ENCODE measurements at regions not wholly inside any gene's neighbourhood (a gene's known extent, or its start where the extent isn't known, plus 50 kb on each side); places are given as distances from the start of the nearest gene placed in this dataset.

DNA sequence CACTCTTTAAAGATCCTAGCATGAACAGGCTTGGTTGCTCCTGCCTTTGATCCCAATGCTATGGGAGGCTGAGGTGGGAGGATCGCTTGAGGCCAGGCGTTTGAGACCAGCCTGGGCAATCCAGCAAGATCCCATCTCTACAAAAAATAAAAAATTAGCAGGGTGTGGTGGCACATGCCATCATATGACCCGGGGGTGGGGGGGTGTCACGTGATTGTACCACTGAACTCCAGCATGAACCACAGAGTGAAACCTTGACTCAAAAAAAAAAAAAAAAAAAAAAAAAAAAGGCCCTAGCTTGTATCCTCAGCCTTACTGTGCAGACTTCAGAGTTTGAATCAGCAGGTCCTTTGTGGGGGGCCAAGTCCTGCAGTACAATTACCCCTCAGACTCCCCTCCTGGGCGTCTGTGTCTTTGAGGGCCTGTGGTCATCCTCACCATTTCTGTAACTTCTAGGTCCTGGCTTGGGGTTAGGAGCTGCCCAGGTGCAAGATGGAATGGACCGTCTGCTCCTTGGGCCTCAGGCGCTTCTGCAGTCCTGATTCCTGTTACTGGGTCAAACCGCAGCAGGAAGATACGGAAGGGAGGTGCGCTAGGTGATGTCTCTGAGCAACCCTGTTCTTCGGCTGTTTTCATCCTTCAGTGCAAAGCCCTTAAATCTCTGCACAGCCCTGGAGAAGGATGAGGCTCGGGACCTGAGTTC is 208.1 kb downstream of the CTTN start:
- peaks cover 7% of the 10 kb centered on the region for H3K4me1 ChIP-seq (ENCODE audit: control insufficient read depth, insufficient read depth, low read length)

DNA sequence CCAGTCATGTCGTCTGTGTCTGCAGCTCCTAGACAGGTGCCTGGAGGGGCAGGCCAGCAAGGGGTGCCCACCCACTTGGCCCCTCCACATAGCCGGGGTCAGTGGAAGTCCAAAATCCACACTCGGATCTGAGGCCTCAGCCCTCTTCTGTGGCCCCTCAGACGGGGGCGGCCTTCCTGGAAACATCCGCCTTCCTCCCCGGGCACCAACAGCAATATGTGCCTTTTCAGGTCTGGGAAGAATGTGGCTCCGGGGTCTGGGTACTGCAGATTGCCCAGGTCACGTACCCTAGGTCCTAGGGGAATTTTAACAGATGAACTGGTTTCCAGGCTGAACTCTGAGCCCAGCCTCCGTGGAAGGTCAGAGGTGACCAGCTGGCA is 208.6 kb downstream of the CTTN start:
- H3K27ac ChIP-seq (ENCODE audit: low read length) = no peak overlapping the region
- no peaks in the 10 kb centered on the region for H3K9me3 ChIP-seq (ENCODE audit: control insufficient read depth in 2 of 2, low read length in 2 of 2)
- H3K4me3 ChIP-seq (ENCODE audit: low read length in 2 of 2) = no peak overlapping the region
- H3K36me3 ChIP-seq (ENCODE audit: control insufficient read depth in 2 of 2, insufficient read depth in 2 of 2, low read length in 2 of 2) = no peaks in the 10 kb centered on the region
- peaks cover 0 to 2% of the 10 kb centered on the region in 2 donors for H3K27me3 ChIP-seq (ENCODE audit: control insufficient read depth in 1 of 2, insufficient read depth in 2 of 2, low read length in 2 of 2)
- H3K4me1 ChIP-seq (ENCODE audit: control insufficient read depth, insufficient read depth, low read length) = peaks cover 7% of the 10 kb centered on the region
- no peak overlapping the region for H3K9ac ChIP-seq (ENCODE audit: low read length in 2 of 2)

More for the DNA sequence above, 208.1 kb downstream of the CTTN start:
- Histone ChIP-seq H3K36me3 (ENCODE audit: control insufficient read depth in 2 of 2, insufficient read depth in 2 of 2, low read length in 2 of 2) (no peaks in the 10 kb centered on the region), H3K27me3 (ENCODE audit: control insufficient read depth in 1 of 2, insufficient read depth in 2 of 2, low read length in 2 of 2) (peaks cover 0 to 2% of the 10 kb centered on the region in 2 donors), H3K9ac (ENCODE audit: low read length in 2 of 2) (no peak overlapping the region), H3K9me3 (ENCODE audit: control insufficient read depth in 2 of 2, low read length in 2 of 2) (no peaks in the 10 kb centered on the region), H3K4me3 (ENCODE audit: low read length in 2 of 2) (no peak overlapping the region), H3K27ac (ENCODE audit: low read length) (no peak overlapping the region)

- no peak overlapping the region for H3K4me3 ChIP-seq (ENCODE audit: low read length in 2 of 2)
- peaks cover 0 to 2% of the 10 kb centered on the region in 2 donors for H3K27me3 ChIP-seq (ENCODE audit: control insufficient read depth in 1 of 2, insufficient read depth in 2 of 2, low read length in 2 of 2)
- no peak overlapping the region for H3K27ac ChIP-seq (ENCODE audit: low read length)
- H3K36me3 ChIP-seq (ENCODE audit: control insufficient read depth in 2 of 2, insufficient read depth in 2 of 2, low read length in 2 of 2) = no peaks in the 10 kb centered on the region
- no peak overlapping the region for H3K9ac ChIP-seq (ENCODE audit: low read length in 2 of 2)
- peaks cover 7% of the 10 kb centered on the region for H3K4me1 ChIP-seq (ENCODE audit: control insufficient read depth, insufficient read depth, low read length)
- H3K9me3 ChIP-seq (ENCODE audit: control insufficient read depth in 2 of 2, low read length in 2 of 2) = no peaks in the 10 kb centered on the region
Observed at GRCh38 chr11:70607561-70607960, 209.2 kb downstream of the CTTN start.

DNA sequence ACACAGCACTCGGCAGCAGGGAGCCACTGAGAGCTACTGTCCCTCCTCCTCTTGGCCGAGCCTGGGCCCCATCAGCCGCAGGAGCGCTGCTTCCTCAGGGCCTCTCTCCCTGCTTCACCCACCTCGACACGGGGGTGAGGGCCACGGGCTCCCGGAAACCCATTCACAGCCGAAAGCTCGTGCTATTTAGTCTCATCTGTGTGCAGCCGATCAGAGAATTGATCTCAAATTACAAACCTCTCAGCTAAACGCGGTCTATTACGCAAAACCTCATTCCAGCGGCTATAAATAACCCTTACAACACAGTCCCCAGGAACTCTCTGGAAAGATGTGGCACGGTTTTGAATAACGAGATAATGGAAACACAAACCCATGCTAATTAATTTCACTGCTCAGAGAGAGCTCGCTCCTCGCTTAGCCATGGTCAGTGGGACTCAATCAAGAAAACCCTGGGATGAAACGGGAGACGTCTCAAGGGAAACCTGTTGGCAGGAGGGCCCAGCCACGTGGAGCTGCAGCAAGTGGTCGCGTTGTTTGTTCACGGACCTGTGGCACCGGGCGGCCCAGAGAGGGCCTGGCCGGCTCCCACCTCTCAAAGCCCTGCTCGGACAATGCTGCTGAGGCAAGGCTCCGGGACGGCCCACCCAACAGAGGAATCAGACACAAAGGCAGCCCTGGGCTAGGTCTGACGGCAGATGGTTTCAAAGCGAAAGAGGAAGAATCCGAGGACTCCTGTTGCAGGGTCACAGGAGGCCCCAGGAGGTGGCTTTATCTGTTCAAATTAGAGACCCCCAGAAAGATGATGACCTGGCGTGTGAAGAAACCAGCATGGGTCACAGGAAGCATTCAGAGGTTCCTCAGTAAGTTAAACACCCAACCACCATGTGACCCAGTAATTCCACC is 210.5 kb downstream of the CTTN start:
- Histone ChIP-seq H3K27ac (ENCODE audit: low read length) (no peak overlapping the region), H3K4me3 (ENCODE audit: low read length in 2 of 2) (no peak overlapping the region), H3K36me3 (ENCODE audit: control insufficient read depth in 2 of 2, insufficient read depth in 2 of 2, low read length in 2 of 2) (no peaks in the 10 kb centered on the region), H3K9ac (ENCODE audit: low read length in 2 of 2) (no peak overlapping the region), H3K27me3 (ENCODE audit: control insufficient read depth in 1 of 2, insufficient read depth in 2 of 2, low read length in 2 of 2) (peaks cover 0 to 2% of the 10 kb centered on the region in 2 donors), H3K4me1 (ENCODE audit: control insufficient read depth, insufficient read depth, low read length) (peaks cover 7% of the 10 kb centered on the region), H3K9me3 (ENCODE audit: control insufficient read depth in 2 of 2, low read length in 2 of 2) (no peaks in the 10 kb centered on the region)

GRCh38 chr11:70610566-70611565 is 212.5 kb downstream of the CTTN start:
- peaks cover 0 to 13% of the 10 kb centered on the region in 2 donors for H3K9me3 ChIP-seq (ENCODE audit: control insufficient read depth in 2 of 2, low read length in 2 of 2)
- H3K9ac ChIP-seq (ENCODE audit: low read length in 2 of 2) = no peak overlapping the region
- peaks cover 7% of the 10 kb centered on the region for H3K4me1 ChIP-seq (ENCODE audit: control insufficient read depth, insufficient read depth, low read length)
- H3K27me3 ChIP-seq (ENCODE audit: control insufficient read depth in 1 of 2, insufficient read depth in 2 of 2, low read length in 2 of 2) = peaks cover 0 to 2% of the 10 kb centered on the region in 2 donors
- no peaks in the 10 kb centered on the region for H3K36me3 ChIP-seq (ENCODE audit: control insufficient read depth in 2 of 2, insufficient read depth in 2 of 2, low read length in 2 of 2)
- H3K27ac ChIP-seq (ENCODE audit: low read length) = no peak overlapping the region
- no peak overlapping the region for H3K4me3 ChIP-seq (ENCODE audit: low read length in 2 of 2)

- H3K27me3 ChIP-seq (ENCODE audit: control insufficient read depth in 1 of 2, insufficient read depth in 2 of 2, low read length in 2 of 2) = peaks cover 0 to 2% of the 10 kb centered on the region in 2 donors
- H3K4me1 ChIP-seq (ENCODE audit: control insufficient read depth, insufficient read depth, low read length) = peaks cover 7% of the 10 kb centered on the region
- H3K36me3 ChIP-seq (ENCODE audit: control insufficient read depth in 2 of 2, insufficient read depth in 2 of 2, low read length in 2 of 2) = no peaks in the 10 kb centered on the region
- no peak overlapping the region for H3K4me3 ChIP-seq (ENCODE audit: low read length in 2 of 2)
- H3K27ac ChIP-seq (ENCODE audit: low read length) = no peak overlapping the region
- H3K9ac ChIP-seq (ENCODE audit: low read length in 2 of 2) = no peak overlapping the region
- peaks cover 0 to 16% of the 10 kb centered on the region in 2 donors for H3K9me3 ChIP-seq (ENCODE audit: control insufficient read depth in 2 of 2, low read length in 2 of 2)
Observed at GRCh38 chr11:70611821-70612220, 213.5 kb downstream of the CTTN start.

GRCh38 chr11:70612459-70613141 is 214.3 kb downstream of the CTTN start:
- Histone ChIP-seq H3K4me3 (ENCODE audit: low read length in 2 of 2) (no peak overlapping the region), H3K27me3 (ENCODE audit: control insufficient read depth in 1 of 2, insufficient read depth in 2 of 2, low read length in 2 of 2) (peaks cover 0 to 2% of the 10 kb centered on the region in 2 donors), H3K9ac (ENCODE audit: low read length in 2 of 2) (no peak overlapping the region), H3K36me3 (ENCODE audit: control insufficient read depth in 2 of 2, insufficient read depth in 2 of 2, low read length in 2 of 2) (no peaks in the 10 kb centered on the region), H3K27ac (ENCODE audit: low read length) (no peak overlapping the region), H3K9me3 (ENCODE audit: control insufficient read depth in 2 of 2, low read length in 2 of 2) (peaks cover 0 to 16% of the 10 kb centered on the region in 2 donors), H3K4me1 (ENCODE audit: control insufficient read depth, insufficient read depth, low read length) (peaks cover 7% of the 10 kb centered on the region)

GRCh38 chr11:70614034-70614681 is 215.8 kb downstream of the CTTN start:
- Histone ChIP-seq H3K27ac (ENCODE audit: low read length) (no peak overlapping the region), H3K9me3 (ENCODE audit: control insufficient read depth in 2 of 2, low read length in 2 of 2) (peaks cover 0 to 16% of the 10 kb centered on the region in 2 donors), H3K27me3 (ENCODE audit: control insufficient read depth in 1 of 2, insufficient read depth in 2 of 2, low read length in 2 of 2) (no peaks in the 10 kb centered on the region), H3K9ac (ENCODE audit: low read length in 2 of 2) (no peak overlapping the region), H3K4me3 (ENCODE audit: low read length in 2 of 2) (no peak overlapping the region), H3K4me1 (ENCODE audit: control insufficient read depth, insufficient read depth, low read length) (peaks cover 7% of the 10 kb centered on the region), H3K36me3 (ENCODE audit: control insufficient read depth in 2 of 2, insufficient read depth in 2 of 2, low read length in 2 of 2) (no peaks in the 10 kb centered on the region)

GRCh38 chr11:70615036-70615875 is 216.9 kb downstream of the CTTN start:
- no peak overlapping the region for H3K27ac ChIP-seq (ENCODE audit: low read length)
- peaks cover 4% of the 10 kb centered on the region for H3K4me1 ChIP-seq (ENCODE audit: control insufficient read depth, insufficient read depth, low read length)
- H3K36me3 ChIP-seq (ENCODE audit: control insufficient read depth in 2 of 2, insufficient read depth in 2 of 2, low read length in 2 of 2) = no peaks in the 10 kb centered on the region
- H3K9ac ChIP-seq (ENCODE audit: low read length in 2 of 2) = no peak overlapping the region
- H3K4me3 ChIP-seq (ENCODE audit: low read length in 2 of 2) = no peak overlapping the region
- no peaks in the 10 kb centered on the region for H3K27me3 ChIP-seq (ENCODE audit: control insufficient read depth in 1 of 2, insufficient read depth in 2 of 2, low read length in 2 of 2)
- H3K9me3 ChIP-seq (ENCODE audit: control insufficient read depth in 2 of 2, low read length in 2 of 2) = peaks cover 0 to 17% of the 10 kb centered on the region in 2 donors
